Stimulated activated CD8-positive, alpha-beta memory T cell treated with anti-CD3 and anti-CD28 coated beads, Interleukin-12 subunit alpha, Interleukin-12 subunit beta, amount 100 ng/mL, for 24 hours (primary cell): ENCODE measurements at regions not wholly inside any gene's neighbourhood (a gene's known extent, or its start where the extent isn't known, plus 50 kb on each side); places are given as distances from the start of the nearest gene placed in this dataset.
A peak's percentile ranks its signal among the peaks of the same experiment; 100 is the strongest.

Experiments
- DNase-seq: peaks from one replicate; pipeline ENCODE4 v3.0.0-alpha.2; 2020; ENCODE audit errors: extremely low read depth

DNA sequence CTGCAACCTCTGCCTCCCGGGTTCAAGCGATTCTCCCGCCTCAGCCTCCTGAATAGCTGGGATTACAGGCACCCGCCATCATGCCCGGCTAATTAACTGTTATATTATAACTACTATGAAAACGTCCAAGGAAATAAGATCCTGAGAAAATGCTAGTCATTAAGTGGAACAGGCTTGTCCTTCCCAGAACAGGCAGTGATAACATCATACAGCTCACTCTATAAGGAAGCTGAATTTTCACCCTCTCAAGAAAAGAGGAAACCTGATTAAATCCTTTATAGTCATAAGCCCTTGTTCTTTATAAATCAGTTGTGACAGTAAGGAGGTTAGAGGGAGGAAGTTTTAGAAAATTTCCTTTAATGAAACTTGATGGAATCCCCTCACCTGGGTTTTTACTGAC lies 163.9 kb upstream of the CLINT1 start:
- DNase-seq, result no peak

DNA sequence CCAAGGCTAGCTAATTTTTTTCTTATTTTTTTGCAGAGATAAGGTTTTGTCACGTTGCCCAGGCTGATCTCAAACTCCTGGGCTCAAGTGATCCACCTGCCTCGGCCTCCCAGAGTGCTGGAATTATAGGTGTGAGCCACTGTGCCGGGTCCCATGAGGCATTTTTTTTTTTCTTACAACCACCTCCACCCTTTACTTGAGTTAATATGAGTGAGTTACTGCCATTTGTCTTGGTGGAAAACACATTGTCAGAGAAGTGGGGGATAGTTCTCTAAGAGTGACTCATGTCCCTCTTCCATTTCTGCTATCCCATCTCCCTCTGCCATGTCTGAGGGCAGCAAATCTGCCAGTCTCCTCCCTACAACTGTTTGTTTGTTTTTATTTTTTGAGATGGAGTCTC lies 163.4 kb upstream of the CLINT1 start:
- DNase-seq, result no peak

DNA sequence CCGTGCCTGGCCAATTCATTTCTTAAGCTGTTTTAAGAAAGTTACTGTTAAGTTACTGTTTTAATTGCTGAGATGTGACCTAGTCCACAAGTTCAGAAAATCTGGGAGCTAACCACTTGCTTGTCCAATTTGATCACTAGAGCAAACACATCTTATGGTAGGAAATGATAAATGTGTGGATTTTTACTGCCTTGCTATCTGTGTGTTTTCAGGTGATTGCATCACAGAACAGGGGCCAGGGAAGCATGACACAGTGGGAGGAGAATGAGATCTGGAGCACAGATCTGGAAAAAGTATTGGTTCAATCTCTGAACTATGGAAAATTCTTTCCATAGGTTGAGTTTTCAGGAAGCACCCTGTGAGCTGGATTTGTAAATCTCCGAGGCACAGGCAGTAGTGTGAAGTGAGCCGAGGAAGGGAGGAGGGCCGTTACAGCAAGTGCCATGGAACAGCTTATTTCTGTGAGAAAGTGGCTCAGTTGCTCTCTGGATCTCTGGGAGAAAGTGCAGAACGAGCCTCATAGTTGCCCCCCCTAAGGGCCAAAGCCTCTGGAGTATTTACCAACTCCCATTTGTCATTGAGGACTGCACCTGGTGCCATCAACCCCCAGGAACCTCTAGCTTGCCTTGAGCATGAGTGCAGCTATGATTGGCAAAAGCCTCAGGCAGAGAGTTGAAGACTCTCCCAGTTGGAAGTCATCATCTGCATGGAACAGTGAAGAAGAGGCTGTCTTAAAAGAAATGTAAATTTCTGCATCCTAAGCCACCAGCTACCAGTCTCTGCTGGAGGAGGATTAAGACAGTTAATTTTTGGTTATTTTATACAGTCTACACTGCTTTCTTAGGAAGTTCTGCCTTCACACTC lies 161.8 kb upstream of the CLINT1 start:
- DNase-seq, result no peak

DNA sequence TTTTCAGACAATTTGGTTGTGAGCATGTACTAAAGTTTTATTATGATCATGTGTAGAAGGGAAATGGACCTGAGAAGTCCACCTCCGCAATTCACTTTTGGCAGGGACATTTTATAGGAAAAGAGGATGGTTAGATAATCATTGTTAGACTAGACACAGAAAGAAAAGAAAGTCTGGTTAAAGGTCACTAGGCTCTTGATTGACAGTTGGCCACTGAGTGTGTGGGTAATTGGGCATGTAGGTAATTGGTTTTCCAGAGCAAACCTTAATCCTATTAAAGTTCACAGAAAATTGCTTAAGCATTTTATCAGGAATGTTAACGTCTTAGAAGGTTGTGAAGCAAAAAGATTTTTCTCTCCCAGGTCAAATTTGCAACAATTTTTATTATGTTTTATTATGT lies 158.5 kb upstream of the CLINT1 start:
- DNase-seq, result no peak

DNA sequence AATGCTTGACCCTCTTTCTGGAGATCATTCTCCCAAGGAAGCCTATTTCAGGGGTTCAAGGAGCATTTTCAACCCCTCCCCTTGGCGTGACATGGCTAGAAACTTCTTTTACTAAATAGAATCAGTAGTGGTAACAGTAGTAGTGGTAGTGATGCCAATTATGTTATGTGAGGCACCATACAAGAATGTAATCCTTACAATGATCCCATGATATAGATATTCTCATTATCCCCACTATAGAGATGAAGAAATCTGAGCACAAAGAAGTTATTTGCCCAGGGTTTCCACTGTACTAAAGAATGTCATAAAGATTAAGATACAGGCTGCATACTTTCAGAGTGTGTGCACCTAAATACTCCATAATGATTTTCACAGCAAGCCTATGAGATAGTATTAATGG lies 155.4 kb upstream of the CLINT1 start:
- no peak for DNase-seq

DNA sequence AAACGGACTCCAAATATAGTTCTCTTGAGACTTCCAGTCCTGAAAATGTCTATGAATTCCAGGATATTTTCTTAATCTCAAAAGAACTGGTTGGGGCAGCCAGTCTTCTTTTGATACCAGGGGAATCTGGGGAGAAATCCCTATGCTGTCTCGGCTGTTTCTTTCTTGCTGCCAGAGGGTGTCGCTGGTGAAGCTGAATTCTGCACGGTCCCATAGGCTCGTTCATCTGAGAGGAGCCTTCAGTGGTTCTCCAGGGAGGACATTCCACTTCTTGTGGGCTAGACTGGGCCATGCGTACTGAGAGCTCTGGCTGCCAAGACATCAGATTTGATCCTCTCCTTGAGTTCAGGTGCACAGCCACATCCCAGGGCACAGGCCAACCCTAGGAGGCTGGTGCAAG lies 155.0 kb upstream of the CLINT1 start:
- DNase-seq, result no peak

DNA sequence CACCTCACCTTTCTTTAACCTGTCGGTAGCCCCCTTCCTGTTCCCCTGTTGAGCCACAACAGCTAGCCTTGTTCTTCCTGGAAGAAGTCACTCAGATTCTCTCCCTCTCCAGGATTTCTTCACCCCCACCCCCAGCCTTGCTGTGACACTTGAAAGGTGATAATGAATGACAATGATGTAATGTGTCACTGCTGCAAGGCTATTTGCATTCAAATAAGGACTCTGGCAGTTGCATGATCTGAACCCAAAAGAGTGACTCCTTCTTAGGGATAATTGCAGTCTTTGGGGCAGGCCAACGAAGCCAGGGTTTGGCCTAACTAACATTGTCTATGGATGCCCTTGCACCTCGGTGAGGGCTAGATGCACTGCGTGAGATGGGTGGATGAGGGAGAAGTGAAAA lies 154.4 kb upstream of the CLINT1 start:
- no peak for DNase-seq

DNA sequence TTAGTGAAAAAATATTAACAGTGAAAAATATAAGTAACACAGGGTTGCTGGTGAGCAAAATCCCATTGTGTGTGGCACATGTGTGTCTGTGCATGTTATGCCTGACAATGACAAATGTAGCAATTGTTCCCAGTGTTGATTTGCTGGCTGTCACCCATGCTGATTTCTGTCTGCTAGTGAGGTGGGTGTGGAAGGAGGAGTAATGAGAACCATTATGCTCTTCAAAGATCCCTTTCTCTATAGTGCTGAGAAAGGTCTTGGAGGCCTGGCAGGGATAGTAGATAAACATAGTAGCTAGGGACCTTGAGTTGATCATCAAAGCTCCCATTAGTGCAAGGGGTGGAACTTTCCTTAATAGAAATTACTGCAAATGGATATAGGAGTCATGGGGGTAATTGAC lies 152.5 kb upstream of the CLINT1 start:
- no peak for DNase-seq

DNA sequence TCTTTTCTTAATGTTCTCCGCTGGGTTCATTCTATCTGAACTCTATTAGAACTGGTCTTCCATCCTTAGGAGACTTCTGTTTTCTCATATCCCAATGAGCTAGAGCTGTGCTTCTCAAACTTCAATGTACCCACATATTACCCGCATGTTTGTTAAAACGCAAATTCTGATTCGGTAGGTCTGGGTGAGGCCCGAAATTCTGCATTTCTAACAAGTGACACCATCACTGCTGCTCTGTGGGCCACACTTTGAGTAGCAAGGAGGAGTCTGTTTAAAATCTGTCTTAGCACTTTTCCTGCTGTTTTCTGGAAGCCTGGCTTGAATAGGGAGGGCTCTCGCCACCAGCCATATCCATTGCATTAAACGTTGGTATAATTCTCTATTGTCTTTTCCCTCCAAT lies 151.9 kb upstream of the CLINT1 start:
- no peak for DNase-seq

DNA sequence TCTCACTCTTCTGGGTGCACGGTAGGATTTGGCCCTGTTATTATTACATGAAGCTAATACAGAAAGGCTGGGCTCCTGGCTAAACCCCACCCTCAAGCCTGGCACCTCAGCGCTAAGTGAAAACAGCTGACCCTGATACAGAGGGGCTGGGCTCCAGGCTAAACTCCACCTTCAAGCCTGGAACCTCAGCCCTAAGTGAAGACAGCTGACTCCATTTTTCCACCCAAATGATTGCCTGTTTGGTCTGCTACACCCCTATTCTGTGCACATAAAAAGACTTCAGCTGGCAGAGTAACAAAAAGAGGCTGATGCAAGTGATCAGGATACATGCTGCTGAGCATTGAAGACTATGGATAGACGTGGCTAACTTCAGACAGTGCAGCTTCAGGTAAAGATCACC lies 148.4 kb upstream of the CLINT1 start:
- no peak for DNase-seq

DNA sequence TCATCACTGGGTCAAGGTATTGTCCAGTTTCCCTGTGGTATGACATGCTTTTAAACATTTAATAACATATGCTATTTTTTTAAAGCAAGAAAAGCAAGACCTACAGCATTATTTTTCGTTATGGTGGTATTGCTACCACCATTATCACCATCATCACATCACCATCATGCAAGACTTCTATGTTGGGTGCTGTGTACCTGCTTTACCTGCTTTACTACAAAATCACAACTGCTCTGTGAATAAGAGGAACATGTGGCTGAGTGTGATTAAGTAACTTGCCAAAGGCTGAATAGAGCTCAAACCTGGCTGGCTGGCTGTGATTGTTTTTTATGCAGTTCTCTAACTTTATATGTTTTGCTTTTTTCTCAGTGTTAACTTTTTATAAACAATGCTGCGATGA lies 140.8 kb upstream of the CLINT1 start:
- DNase-seq, result no peak

DNA sequence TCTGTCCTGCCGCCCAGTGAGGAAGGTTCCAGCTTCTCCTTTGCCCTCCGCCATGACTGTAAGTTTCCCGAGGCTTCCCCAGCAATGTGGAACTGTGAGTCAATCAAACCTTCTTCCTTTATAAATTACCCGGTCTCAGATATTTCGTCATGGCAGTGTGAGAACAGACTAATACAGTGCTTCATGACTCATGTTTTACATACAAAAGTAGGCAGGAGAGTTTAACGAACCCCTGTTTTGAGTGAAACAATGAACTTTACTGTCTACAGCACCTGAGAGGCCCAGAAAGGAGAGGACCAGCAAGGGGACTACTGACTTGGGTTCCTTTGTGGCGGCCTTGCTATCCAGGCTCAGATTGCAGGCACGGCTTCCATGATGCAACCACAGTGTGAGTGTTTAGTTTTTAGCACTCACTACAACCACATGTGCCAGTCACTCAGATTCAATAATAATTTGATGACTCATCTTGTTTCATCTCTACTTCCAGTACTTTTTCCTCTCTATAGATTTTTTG lies 139.1 kb upstream of the CLINT1 start:
- no peak for DNase-seq

DNA sequence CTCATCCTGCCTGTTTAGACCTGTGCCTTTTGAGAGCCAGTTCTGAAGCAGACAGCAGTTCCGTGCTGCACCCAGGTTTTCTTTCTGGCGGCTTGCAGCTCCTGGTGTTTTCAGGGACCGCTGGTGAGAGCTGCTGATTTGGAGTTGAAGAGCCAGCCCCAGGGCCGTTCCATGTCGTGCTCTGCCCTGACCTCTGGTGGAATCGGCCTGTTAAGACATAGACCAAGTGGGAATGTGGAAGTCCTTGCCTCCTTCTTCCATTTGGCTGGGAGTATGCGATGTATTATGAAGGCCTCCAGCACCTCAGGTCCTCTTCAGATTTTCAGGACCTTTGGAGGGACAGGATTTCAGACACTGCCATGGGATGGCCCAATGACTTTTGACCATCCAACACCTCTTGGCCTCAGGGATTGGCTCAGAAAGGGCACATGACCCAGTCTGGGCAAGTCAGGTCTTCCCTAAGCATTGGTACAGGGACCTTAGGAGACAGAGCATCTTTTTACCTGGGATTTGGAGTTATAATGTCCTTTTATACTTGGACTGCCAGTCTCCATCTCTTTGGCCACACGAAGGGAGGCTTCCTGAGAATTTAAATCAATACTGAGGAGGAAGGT lies 136.1 kb upstream of the CLINT1 start:
- DNase-seq, result peak; percentile 12

DNA sequence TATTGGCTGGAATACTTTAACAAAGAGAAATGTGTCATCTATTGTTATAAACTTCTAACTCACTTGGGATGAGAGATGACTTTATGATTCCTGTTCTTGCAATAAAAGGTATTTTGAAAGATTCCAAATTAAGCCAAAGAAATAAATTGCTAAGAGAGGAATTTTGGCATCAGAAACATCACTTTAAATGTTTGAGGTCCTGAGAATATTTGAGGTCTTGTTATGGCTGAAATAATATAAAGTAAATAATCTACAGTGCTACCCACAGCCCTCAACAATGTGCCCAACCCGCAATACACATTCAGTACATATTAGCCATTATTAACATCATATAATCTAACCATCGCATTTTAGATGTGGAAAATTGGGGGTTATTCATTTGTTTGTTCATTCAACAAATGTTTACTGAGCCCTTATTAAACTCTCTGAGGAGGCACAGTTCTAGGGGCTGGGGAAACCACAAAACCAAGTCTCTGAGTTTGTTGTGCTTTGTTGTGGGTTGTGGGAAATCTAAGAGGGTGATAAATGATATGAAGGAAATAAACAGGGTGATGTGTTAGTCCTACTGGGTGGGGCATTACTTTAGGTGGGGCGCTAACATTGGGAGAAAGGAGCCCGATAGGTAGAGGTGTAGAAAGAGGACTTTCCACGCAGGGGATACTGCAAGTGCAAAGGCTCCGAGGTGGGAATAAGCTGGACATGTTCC lies 135.2 kb upstream of the CLINT1 start:
- DNase-seq, result no peak

DNA sequence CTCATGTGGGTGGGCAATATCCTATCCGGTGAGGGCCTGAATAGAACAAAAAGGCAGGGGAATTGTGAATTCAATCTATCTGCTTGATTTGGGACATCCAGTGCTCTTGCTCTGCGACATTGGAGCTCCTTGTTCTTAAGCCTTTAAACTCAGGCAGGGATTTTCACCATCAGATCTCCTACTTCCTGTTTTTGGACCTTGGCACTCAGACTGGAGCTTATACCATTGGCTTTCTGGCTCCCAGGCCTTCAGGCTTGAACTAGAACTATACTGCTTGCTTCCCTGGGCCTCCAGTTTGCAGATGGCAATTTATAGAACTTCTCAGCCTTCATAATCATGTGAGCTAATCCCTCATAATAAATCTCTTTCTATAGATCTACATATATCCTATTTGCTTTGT lies 134.3 kb upstream of the CLINT1 start:
- no peak for DNase-seq

DNA sequence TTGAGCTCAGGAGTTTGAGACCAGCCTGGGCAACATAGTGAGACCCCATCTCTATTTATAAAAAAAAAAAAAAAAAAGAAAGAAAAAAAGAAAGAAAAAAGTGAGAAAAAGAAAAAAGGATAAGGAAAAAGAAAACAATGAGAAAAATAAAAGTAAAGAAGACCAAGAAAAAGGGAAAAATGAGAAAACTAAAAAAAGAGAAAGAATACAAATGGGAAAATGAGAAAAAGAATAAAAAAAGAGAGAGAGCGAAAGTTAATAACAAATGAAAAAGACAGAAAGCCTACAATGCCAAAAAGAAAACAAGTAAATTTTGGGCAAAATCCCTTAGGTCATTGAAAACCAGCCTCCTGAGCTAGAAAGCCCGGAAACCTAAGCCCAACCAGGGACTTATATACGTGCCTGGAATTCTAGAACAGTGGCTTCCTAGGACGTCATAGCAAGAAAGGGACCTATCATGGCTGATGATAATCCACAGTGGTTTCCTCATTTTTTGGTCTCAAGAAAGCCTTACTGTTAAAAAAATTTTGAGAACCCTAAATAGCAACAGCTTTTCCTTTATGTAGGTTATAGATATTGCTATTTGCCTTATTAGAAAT lies 131.7 kb upstream of the CLINT1 start:
- no peak for DNase-seq

DNA sequence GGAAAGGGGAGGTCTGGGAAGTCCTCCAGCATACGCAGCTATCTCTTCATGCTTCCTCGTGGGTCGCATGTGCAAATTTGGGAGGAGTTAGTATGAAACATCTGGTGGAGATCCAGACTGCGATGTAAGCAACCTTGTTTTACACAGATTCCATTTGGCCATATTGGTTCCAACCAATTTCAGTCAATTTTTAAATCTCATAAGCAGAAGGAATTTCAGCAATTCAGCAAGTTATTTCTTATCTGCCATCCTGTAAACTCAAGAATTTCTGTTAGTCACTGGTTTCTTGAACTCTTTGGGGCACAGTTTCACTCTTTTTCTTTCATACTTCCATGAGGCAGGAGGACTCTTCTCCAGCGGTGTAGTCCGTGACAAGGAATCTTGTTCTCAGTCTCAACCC lies 130.4 kb upstream of the CLINT1 start:
- DNase-seq, result no peak

DNA sequence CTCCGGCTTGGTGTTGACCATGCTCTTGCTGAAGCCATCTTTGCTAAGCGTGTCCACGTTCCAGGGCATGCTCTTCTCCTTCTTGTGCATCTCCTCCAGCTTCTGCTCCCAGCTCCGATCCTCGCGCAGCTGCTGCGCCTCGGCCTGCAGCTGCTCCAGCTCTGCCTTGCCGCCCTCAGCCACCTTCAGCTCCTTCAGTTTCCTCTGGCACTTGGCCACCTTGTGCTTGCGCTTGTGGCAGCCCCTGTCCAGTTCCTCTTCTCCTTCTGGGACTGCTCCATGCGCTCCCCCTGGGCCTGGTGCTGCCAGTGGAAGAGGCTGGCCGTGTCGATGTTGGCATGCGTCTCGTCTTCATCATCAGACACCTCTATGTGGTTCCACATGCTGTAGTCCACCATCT lies 128.3 kb upstream of the CLINT1 start:
- no peak for DNase-seq

DNA sequence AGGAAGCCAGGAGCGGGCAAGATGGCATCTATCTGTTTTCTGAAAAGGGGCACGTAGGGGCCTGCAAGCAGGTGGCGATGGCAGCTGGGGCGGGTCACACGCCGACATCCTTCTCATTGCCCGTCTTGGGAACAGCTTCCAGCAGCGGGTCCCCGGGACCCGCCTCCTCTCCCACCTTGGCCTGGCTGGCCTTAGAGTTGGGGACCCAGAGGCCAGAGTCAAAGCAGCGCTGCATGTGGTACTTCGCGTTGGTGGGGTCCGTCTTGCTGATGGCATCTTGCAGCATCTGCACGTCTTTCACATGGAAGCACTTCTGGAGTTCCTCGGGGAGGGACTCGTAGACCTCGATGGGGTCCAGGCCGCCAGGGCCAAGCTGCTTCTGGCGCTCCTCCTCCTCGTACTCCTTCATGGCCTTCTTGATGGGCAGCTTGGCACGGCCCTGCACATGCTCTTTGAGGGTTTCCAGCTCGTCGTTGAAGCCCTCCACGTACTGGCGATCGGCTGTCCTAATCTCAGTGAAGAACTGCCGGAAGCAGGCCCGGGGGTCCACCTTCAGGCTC lies 127.6 kb upstream of the CLINT1 start:
- no peak for DNase-seq

DNA sequence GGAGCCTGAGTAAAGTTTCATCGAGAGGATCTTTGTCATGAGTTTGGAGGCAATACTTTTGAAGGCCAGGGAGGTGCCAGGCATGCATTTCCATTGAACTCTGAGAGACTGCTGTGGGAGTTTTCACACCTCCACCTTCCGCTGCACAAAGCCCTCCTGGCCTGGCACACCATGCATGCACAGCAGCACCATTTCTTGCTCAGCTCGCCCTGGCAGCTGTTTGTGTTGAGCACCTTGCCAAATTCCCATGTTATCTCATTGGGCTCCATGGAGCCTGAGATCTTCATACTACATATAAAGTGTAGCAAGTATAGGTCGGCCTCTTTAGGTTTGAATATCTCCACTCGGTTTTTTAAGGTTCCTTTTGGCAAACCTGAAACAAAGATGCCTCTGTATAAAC lies 125.7 kb upstream of the CLINT1 start:
- DNase-seq, result no peak

DNA sequence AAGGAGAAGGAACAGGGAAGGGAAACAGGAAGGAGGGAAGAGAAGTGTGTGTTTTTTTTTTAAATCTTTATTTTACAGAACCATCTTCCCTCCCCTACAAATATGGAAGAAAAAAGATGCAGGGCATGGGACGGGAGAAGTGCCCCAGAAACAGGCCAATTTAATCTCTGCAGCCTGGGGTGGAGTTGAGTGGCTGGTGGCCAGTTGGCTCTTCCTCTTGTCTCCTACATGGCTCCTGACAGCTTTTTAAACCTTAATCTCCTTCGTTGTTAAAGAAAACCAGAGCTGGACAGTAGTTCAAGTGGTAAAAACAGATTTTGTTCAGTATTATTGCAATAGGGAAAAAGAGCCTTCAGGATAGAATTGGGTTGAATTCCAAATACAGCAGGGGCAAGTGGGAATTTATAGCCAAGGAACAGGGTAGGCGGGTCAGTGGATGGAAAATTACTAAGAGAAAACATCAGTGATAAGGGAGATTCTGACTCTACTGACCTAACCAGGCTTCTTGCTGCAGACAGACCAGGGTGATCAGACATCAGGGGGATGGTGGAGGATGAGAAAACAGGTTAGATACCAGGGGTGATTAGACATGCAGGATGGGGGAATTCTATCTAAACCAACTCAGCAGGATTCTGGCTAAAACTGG lies 125.1 kb upstream of the CLINT1 start:
- no peak for DNase-seq

DNA sequence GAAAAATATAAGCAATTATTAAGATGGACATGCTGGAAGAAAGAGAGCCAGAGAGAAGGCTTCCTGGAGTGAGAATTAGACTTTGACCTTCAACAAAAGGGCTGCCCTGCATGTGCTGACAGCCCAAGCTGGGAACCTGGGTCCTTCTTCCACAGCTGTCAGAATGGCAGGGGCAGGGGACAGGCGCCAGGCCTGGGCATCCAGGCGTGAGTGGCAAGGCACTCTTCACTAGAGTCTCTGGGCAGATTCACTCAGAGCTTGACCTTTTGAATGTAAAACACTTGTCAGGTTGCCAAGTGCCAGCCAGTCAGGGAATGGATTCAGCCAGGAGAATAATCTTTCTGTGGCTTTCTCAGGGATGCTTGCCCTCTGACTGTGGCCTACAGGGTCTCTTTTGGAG lies 119.1 kb upstream of the CLINT1 start:
- DNase-seq, result no peak
